Right lobe of liver (tissue), 6 donors: ENCODE measurements at regions not wholly inside any gene's neighbourhood (a gene's known extent, or its start where the extent isn't known, plus 50 kb on each side); places are given as distances from the start of the nearest gene placed in this dataset.

Experiments used
- ATAC-seq, 4 donors: fragments of 200-7000 bp; cut with Tn5 transposase; one replicate each; pipeline ENCODE4 v1.9.1; 2020; ENCODE audit warnings: mild to moderate bottlenecking in 4 of 4, moderate library complexity in 4 of 4
- DNase-seq, 3 donors: peaks; one replicate each; pipeline ENCODE4 v3.0.0-alpha.2; 2020
- H3K27ac ChIP-seq, 3 donors: fragments of 200-600 bp; one replicate each; pipeline ENCODE4 v1.8.0; 2022
- H3K27me3 ChIP-seq, 2 donors: fragments of 200-600 bp; one replicate each; pipeline ENCODE4 v1.8.0; 2022
- H3K36me3 ChIP-seq, 4 donors: fragments of 200-600 bp; sonication (generic) in 1 of 4; one replicate each; pipeline versions ENCODE4 v1.5.1 to v1.8.0; 2017 to 2022; ENCODE audit warnings: control low read depth in 1 of 4
- H3K4me1 ChIP-seq, 4 donors: fragments of 200-600 bp; sonication (generic) in 1 of 4; one replicate each; pipeline versions ENCODE4 v1.5.1 to v1.8.0; 2017 to 2022; ENCODE audit warnings: control low read depth in 1 of 4
- H3K4me3 ChIP-seq, 3 donors: fragments of 200-600 bp; one replicate each; pipeline ENCODE4 v1.8.0; 2022
- H3K9me3 ChIP-seq, 4 donors: fragments of 200-600 bp; sonication (generic) in 1 of 4; one replicate each; pipeline versions ENCODE4 v1.5.1 to v1.8.0; 2017 to 2022; ENCODE audit warnings: control low read depth in 1 of 4
- POLR2A ChIP-seq: fragments of 450-650 bp; IDR thresholded peaks from one replicate; pipeline ENCODE4 v1.6.1; 2017; ENCODE audit warnings: antibody characterized with exemption, mild to moderate bottlenecking
- WGBS: methylation state at CpG from one replicate; pipeline ENCODE4 v1.1.6; 2018; ENCODE audit warnings: low coverage, low lambda C conversion rate; ENCODE audit not compliant: insufficient coverage; ENCODE audit errors: missing lambda C conversion rate; 5-methylcytosine and 5-hydroxymethylcytosine counted together
- intact Hi-C, 2 donors: fragments of 100-400 bp; cut with DNase I; formaldehyde crosslinking; loops; one replicate each; pipeline versions ENCODE4 v1.11.2 to v1.14.1; 2022
- TF ChIP-seq, protein P1 (sequence below), 4 donors: fragments of 200-600 bp in 3 of 4; fragments of 450-650 bp in 1 of 4; IDR thresholded peaks; one replicate each; pipeline versions ENCODE4 v1.5.1 to v1.8.0; 2016 to 2022; ENCODE audit warnings: antibody characterized with exemption in 4 of 4, mild to moderate bottlenecking in 2 of 4
- donor health status: DM: no; HTN: yes; CAD: no.
- donor health status: DM: no; HTN: no; CAD: no.
- donor health status: DM: no; HTN: no; CAD: no.
- donor health status: DM: no; HTN: yes; CAD: no.
- donor health status: DM: no; HTN: yes; CAD: no.

DNA sequence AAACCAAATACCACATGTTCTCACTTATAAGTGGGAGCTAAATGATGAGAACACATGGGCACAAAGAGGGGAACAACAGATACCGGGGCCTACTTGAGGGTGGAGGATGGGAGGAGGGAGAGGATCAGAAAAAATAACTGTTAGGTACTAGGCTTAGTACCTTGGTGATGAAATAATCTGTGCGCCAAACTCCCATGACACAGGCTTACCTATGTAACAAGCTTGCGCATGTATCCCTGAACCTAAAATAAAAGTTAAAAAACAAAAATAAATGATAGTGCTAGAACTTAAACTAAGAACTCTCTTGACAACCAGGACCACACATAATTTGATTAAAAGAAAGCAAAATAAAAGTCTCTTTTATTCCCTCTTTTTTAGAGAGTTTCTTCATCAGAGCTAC is 150.6 kb downstream of the CHIC2 start:
- Histone ChIP-seq H3K9me3 (no peaks in the 10 kb centered on the region), H3K27ac (no peak overlapping the region), H3K4me1 (peaks cover 0 to 6% (median 0%) of the 10 kb centered on the region in 4 donors), H3K4me3 (no peak overlapping the region), H3K36me3 (no peaks in the 10 kb centered on the region), H3K27me3 (no peaks in the 10 kb centered on the region)
- intact Hi-C loops, result loop anchor here in 1 of 2 donors (5.0 kb wide), 1 partner anchor 309 kb away; no protein-coding TSS in a partner anchor
- 90% methylated on average over 2 of the region's 3 CpGs for WGBS
- ATAC-seq (no peak), DNase-seq (no peak)
- no peak for TF ChIP-seq POLR2A
- TF ChIP-seq, protein P1, sequence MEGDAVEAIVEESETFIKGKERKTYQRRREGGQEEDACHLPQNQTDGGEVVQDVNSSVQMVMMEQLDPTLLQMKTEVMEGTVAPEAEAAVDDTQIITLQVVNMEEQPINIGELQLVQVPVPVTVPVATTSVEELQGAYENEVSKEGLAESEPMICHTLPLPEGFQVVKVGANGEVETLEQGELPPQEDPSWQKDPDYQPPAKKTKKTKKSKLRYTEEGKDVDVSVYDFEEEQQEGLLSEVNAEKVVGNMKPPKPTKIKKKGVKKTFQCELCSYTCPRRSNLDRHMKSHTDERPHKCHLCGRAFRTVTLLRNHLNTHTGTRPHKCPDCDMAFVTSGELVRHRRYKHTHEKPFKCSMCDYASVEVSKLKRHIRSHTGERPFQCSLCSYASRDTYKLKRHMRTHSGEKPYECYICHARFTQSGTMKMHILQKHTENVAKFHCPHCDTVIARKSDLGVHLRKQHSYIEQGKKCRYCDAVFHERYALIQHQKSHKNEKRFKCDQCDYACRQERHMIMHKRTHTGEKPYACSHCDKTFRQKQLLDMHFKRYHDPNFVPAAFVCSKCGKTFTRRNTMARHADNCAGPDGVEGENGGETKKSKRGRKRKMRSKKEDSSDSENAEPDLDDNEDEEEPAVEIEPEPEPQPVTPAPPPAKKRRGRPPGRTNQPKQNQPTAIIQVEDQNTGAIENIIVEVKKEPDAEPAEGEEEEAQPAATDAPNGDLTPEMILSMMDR (IDR thresholded peaks at IDR 0.05), result no peak

DNA sequence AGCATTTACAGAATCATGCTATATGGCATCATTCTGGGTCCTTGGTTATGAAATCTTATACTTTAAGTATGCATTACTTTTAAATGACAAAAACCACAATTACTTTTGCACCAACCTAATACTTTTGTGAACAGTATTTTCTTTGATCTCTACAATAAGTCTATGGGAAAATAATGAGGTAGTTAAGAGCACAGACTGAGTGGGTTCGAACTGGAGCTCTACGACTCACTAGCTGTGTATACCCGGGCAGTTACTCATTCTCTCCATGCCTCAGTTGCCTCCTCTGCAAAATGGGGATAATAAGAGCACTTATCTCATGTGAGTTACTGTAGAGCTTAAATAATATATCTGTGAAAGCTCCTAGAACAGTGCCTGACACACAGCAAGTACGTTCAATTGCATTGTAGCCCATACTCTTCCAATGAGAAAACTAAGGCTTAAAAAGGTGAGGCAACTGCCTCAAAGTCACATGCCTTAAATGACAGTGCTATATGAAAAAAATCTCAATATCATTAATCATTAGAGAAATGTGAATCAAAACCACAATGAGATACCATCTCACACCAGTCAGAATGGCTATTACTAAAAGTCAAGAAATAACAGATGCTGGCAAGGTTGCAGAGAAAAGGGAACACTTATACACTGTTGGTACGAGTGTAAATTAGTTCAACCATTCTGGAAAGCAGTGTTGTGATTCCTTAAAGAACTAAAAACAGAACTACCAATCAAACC is 151.5 kb downstream of the CHIC2 start:
- no peaks in the 10 kb centered on the region for H3K27me3 ChIP-seq
- no peak for TF ChIP-seq POLR2A
- TF ChIP-seq, protein P1 (IDR thresholded peaks at IDR 0.05), result no peak
- H3K27ac ChIP-seq, result no peak overlapping the region
- no peaks in the 10 kb centered on the region for H3K9me3 ChIP-seq
- peaks cover 0 to 6% (median 0%) of the 10 kb centered on the region in 4 donors for H3K4me1 ChIP-seq
- H3K36me3 ChIP-seq, result no peaks in the 10 kb centered on the region
- intact Hi-C loops, result loop anchor here in 1 of 2 donors (5.0 kb wide), 1 partner anchor 309 kb away; no protein-coding TSS in a partner anchor
- WGBS, result 85% methylated on average over 5 of the region's 5 CpGs
- DNase-seq (no peak), ATAC-seq (no peak)
- H3K4me3 ChIP-seq, result no peak overlapping the region

DNA sequence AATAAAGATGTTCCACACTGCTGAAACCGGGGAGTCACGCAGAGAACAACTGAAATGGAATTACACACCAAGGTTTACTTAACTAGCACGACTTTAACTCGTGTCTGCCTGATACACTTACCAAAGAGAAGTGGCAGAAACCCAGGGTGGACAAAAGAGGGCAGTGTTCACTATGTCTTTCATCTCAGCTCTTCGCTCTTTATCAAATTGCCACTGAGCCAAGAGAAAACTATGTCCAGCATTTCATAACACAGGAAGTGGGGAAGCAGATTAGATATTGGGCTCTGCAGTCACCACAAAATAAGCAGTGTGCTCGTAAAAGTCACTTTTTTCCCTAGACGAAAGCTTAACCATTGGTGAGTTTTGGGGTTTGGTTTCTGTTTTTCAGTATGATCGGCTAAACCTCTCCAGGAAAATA is 155.7 kb downstream of the CHIC2 start:
- Histone ChIP-seq H3K4me3 (no peak overlapping the region), H3K9me3 (no peaks in the 10 kb centered on the region), H3K27ac (peak overlapping the region in 2 of 3 donors; percentile 16 to 40), H3K4me1 (peaks cover 0 to 6% (median 0%) of the 10 kb centered on the region in 4 donors), H3K27me3 (no peaks in the 10 kb centered on the region), H3K36me3 (no peaks in the 10 kb centered on the region)
- TF ChIP-seq, protein P1 (IDR thresholded peaks at IDR 0.05), result peak; percentile 69 to 89 (median 74)
- TF ChIP-seq POLR2A, result peak; percentile 52
- DNase-seq (peak in 1 of 3 donors; percentile 69), ATAC-seq (peak; percentile 97 to 99 (median 98))
- intact Hi-C loops, result loop anchor here in 1 of 2 donors (10.0 kb wide), 1 partner anchor 316 kb away; the partner anchor contains the start of gene PDGFRA
- WGBS, result 8% methylated on average over 8 of the region's 8 CpGs

DNA sequence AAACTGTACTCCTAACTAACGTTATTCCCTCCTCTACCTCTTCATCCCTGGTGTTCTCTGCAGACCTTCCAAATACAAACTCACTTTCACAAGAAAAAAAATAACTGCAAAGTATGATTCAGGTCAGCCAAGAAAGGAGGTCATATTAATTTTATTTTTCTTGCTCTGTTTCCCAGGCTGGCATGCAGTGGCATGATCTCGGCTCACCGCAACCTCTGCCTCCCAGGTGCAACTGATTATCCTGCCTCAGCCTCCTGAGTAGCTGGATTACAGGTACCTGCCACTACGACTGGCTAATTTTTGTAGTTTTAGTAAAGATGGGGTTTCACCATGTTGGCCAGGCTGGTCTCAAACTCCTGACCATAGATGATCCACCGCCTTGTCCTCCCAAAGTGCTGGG is 156.6 kb downstream of the CHIC2 start:
- WGBS, result 72% methylated on average over 5 of the region's 5 CpGs
- intact Hi-C loops, result loop anchor here in 1 of 2 donors (10.0 kb wide), 1 partner anchor 317 kb away; the partner anchor contains the start of gene PDGFRA

More for the DNA sequence above, 156.6 kb downstream of the CHIC2 start:
- no peak for DNase-seq
- no peaks in the 10 kb centered on the region for H3K9me3 ChIP-seq
- no peaks in the 10 kb centered on the region for H3K36me3 ChIP-seq
- H3K27ac ChIP-seq, result no peak overlapping the region
- ATAC-seq, result no peak
- TF ChIP-seq, protein P1 (IDR thresholded peaks at IDR 0.05), result no peak
- TF ChIP-seq POLR2A, result no peak
- H3K4me3 ChIP-seq, result no peak overlapping the region
- H3K27me3 ChIP-seq, result no peaks in the 10 kb centered on the region
- H3K4me1 ChIP-seq, result peaks cover 0 to 6% (median 0%) of the 10 kb centered on the region in 4 donors
